ENCODE measurements at regions not wholly inside any gene's neighbourhood (a gene's known extent, or its start where the extent isn't known, plus 50 kb on each side); places are given as distances from the start of the nearest gene placed in this dataset.

- no peak overlapping the region for H4K8ac ChIP-seq (ENCODE audit: low read depth, low read length)
- H3K18ac ChIP-seq (ENCODE audit: low read length): no peak overlapping the region
- no peak overlapping the region for H2AK5ac ChIP-seq (ENCODE audit: low read depth, low read length)
- H3K27ac ChIP-seq (replicated peaks; ENCODE audit: low read length): no peak overlapping the region
- no peak overlapping the region for H2BK5ac ChIP-seq (ENCODE audit: low read length)
- no peak overlapping the region for H2BK120ac ChIP-seq (ENCODE audit: low read depth, low read length)
- H3K36me3 ChIP-seq (replicated peaks in 1 of 2; ENCODE audit: control insufficient read depth in 2 of 2, insufficient read depth in 2 of 2, low read length in 2 of 2): no peaks in the 10 kb centered on the region
- no peak overlapping the region for H3K9ac ChIP-seq (ENCODE audit: low read depth, low read length, poor library complexity)
- no peak overlapping the region for H2BK15ac ChIP-seq (ENCODE audit: low read length)
- H4K91ac ChIP-seq (ENCODE audit: low read depth, low read length, poor library complexity): no peak overlapping the region
- no peak overlapping the region for H3K4me3 ChIP-seq (ENCODE audit: low read length in 2 of 2)
- H2BK12ac ChIP-seq (ENCODE audit: low read length): no peak overlapping the region
- H3K14ac ChIP-seq (ENCODE audit: low read length): no peak overlapping the region
- H3K9me3 ChIP-seq (replicated peaks in 1 of 2; ENCODE audit: control insufficient read depth in 2 of 2, insufficient read depth in 1 of 2, low read depth in 1 of 2, low read length in 2 of 2): no peaks in the 10 kb centered on the region
- H3K27me3 ChIP-seq (ENCODE audit: control insufficient read depth in 3 of 3, insufficient read depth in 3 of 3, low read depth in 1 of 3, low read length in 3 of 3): peaks cover 0 to 15% (median 0%) of the 10 kb centered on the region in 3 experiments
- H3K4me1 ChIP-seq (ENCODE audit: control insufficient read depth in 2 of 2, insufficient read depth in 1 of 2, low read depth in 1 of 2, low read length in 2 of 2): no peaks in the 10 kb centered on the region
- no peak for DNase-seq (ENCODE audit: low spot score)
- no peak overlapping the region for H3K23ac ChIP-seq (ENCODE audit: low read depth, low read length, poor library complexity)
- no peak overlapping the region for H2AFZ ChIP-seq (ENCODE audit: low read length)
- no peak overlapping the region for H3K4me2 ChIP-seq (ENCODE audit: insufficient read depth, low read length, poor library complexity, severe bottlenecking)
- no CpG with 5 or more reads among the region's 2 CpGs for WGBS, 2 donors (ENCODE audit: extremely low coverage in 2 of 2, insufficient read length in 2 of 2, insufficient replicate concordance in 1 of 2)
- no peak overlapping the region for H3K4ac ChIP-seq (ENCODE audit: low read length)
- H3K79me1 ChIP-seq (ENCODE audit: low read depth, low read length): no peaks in the 10 kb centered on the region
Observed at GRCh38 chr18:43572163-43572562, 294.9 kb upstream of the SYT4 start.

GRCh38 chr18:43574974-43575373 lies 297.7 kb upstream of the SYT4 start:
- no peaks in the 10 kb centered on the region for H3K4me1 ChIP-seq (ENCODE audit: control insufficient read depth in 2 of 2, insufficient read depth in 1 of 2, low read depth in 1 of 2, low read length in 2 of 2)
- H2AFZ ChIP-seq (ENCODE audit: low read length): no peak overlapping the region
- H2AK5ac ChIP-seq (ENCODE audit: low read depth, low read length): no peak overlapping the region
- DNase-seq (ENCODE audit: low spot score): no peak
- no peak overlapping the region for H2BK15ac ChIP-seq (ENCODE audit: low read length)
- H3K4ac ChIP-seq (ENCODE audit: low read length): no peak overlapping the region
- H3K27me3 ChIP-seq (ENCODE audit: control insufficient read depth in 3 of 3, insufficient read depth in 3 of 3, low read depth in 1 of 3, low read length in 3 of 3): peaks cover 0 to 11% (median 0%) of the 10 kb centered on the region in 3 experiments
- H4K91ac ChIP-seq (ENCODE audit: low read depth, low read length, poor library complexity): no peak overlapping the region
- no peak overlapping the region for H3K9ac ChIP-seq (ENCODE audit: low read depth, low read length, poor library complexity)
- H3K9me3 ChIP-seq (replicated peaks in 1 of 2; ENCODE audit: control insufficient read depth in 2 of 2, insufficient read depth in 1 of 2, low read depth in 1 of 2, low read length in 2 of 2): no peaks in the 10 kb centered on the region
- no peak overlapping the region for H4K8ac ChIP-seq (ENCODE audit: low read depth, low read length)
- WGBS, 2 donors (ENCODE audit: extremely low coverage in 2 of 2, insufficient read length in 2 of 2, insufficient replicate concordance in 1 of 2): no CpG with 5 or more reads among the region's 3 CpGs
- H3K79me1 ChIP-seq (ENCODE audit: low read depth, low read length): no peaks in the 10 kb centered on the region
- no peak overlapping the region for H3K23ac ChIP-seq (ENCODE audit: low read depth, low read length, poor library complexity)
- no peaks in the 10 kb centered on the region for H3K36me3 ChIP-seq (replicated peaks in 1 of 2; ENCODE audit: control insufficient read depth in 2 of 2, insufficient read depth in 2 of 2, low read length in 2 of 2)
- H3K4me2 ChIP-seq (ENCODE audit: insufficient read depth, low read length, poor library complexity, severe bottlenecking): no peak overlapping the region
- no peak overlapping the region for H2BK120ac ChIP-seq (ENCODE audit: low read depth, low read length)
- H3K14ac ChIP-seq (ENCODE audit: low read length): no peak overlapping the region
- H2BK5ac ChIP-seq (ENCODE audit: low read length): no peak overlapping the region
- no peak overlapping the region for H3K4me3 ChIP-seq (ENCODE audit: low read length in 2 of 2)
- H3K27ac ChIP-seq (replicated peaks; ENCODE audit: low read length): no peak overlapping the region
- no peak overlapping the region for H3K18ac ChIP-seq (ENCODE audit: low read length)
- H2BK12ac ChIP-seq (ENCODE audit: low read length): no peak overlapping the region

- Histone ChIP-seq H3K4me3 (ENCODE audit: low read length in 2 of 2) (no peak overlapping the region), H4K91ac (ENCODE audit: low read depth, low read length, poor library complexity) (no peak overlapping the region), H3K36me3 (replicated peaks in 1 of 2; ENCODE audit: control insufficient read depth in 2 of 2, insufficient read depth in 2 of 2, low read length in 2 of 2) (no peaks in the 10 kb centered on the region), H2BK12ac (ENCODE audit: low read length) (no peak overlapping the region), H2AK5ac (ENCODE audit: low read depth, low read length) (no peak overlapping the region), H3K4me1 (ENCODE audit: control insufficient read depth in 2 of 2, insufficient read depth in 1 of 2, low read depth in 1 of 2, low read length in 2 of 2) (no peaks in the 10 kb centered on the region), H3K27ac (replicated peaks; ENCODE audit: low read length) (no peak overlapping the region), H2AFZ (ENCODE audit: low read length) (no peak overlapping the region), H2BK15ac (ENCODE audit: low read length) (no peak overlapping the region), H2BK120ac (ENCODE audit: low read depth, low read length) (no peak overlapping the region), H3K4ac (ENCODE audit: low read length) (no peak overlapping the region), H4K8ac (ENCODE audit: low read depth, low read length) (no peak overlapping the region), H3K18ac (ENCODE audit: low read length) (no peak overlapping the region), H3K23ac (ENCODE audit: low read depth, low read length, poor library complexity) (no peak overlapping the region), H3K9ac (ENCODE audit: low read depth, low read length, poor library complexity) (no peak overlapping the region), H3K14ac (ENCODE audit: low read length) (no peak overlapping the region), H3K79me1 (ENCODE audit: low read depth, low read length) (no peaks in the 10 kb centered on the region), H2BK5ac (ENCODE audit: low read length) (no peak overlapping the region), H3K4me2 (ENCODE audit: insufficient read depth, low read length, poor library complexity, severe bottlenecking) (no peak overlapping the region), H3K27me3 (ENCODE audit: control insufficient read depth in 3 of 3, insufficient read depth in 3 of 3, low read depth in 1 of 3, low read length in 3 of 3) (peaks cover 0 to 6% (median 0%) of the 10 kb centered on the region in 3 experiments), H3K9me3 (replicated peaks in 1 of 2; ENCODE audit: control insufficient read depth in 2 of 2, insufficient read depth in 1 of 2, low read depth in 1 of 2, low read length in 2 of 2) (no peaks in the 10 kb centered on the region)
- WGBS, 2 donors (ENCODE audit: extremely low coverage in 2 of 2, insufficient read length in 2 of 2, insufficient replicate concordance in 1 of 2): no CpG with 5 or more reads among the region's 1 CpG
- no peak for DNase-seq (ENCODE audit: low spot score)
Observed at GRCh38 chr18:43578211-43578610, 300.9 kb upstream of the SYT4 start.

GRCh38 chr18:43578706-43579105 lies 301.4 kb upstream of the SYT4 start:
- no peak overlapping the region for H3K14ac ChIP-seq (ENCODE audit: low read length)
- no peak overlapping the region for H2AK5ac ChIP-seq (ENCODE audit: low read depth, low read length)
- no peak overlapping the region for H3K23ac ChIP-seq (ENCODE audit: low read depth, low read length, poor library complexity)
- H3K18ac ChIP-seq (ENCODE audit: low read length): no peak overlapping the region
- H3K4me1 ChIP-seq (ENCODE audit: control insufficient read depth in 2 of 2, insufficient read depth in 1 of 2, low read depth in 1 of 2, low read length in 2 of 2): no peaks in the 10 kb centered on the region
- no peak overlapping the region for H2BK15ac ChIP-seq (ENCODE audit: low read length)
- H2AFZ ChIP-seq (ENCODE audit: low read length): no peak overlapping the region
- no peak overlapping the region for H3K4ac ChIP-seq (ENCODE audit: low read length)
- H2BK5ac ChIP-seq (ENCODE audit: low read length): no peak overlapping the region
- no peaks in the 10 kb centered on the region for H3K9me3 ChIP-seq (replicated peaks in 1 of 2; ENCODE audit: control insufficient read depth in 2 of 2, insufficient read depth in 1 of 2, low read depth in 1 of 2, low read length in 2 of 2)
- H3K4me3 ChIP-seq (ENCODE audit: low read length in 2 of 2): no peak overlapping the region
- no peak overlapping the region for H3K4me2 ChIP-seq (ENCODE audit: insufficient read depth, low read length, poor library complexity, severe bottlenecking)
- H3K36me3 ChIP-seq (replicated peaks in 1 of 2; ENCODE audit: control insufficient read depth in 2 of 2, insufficient read depth in 2 of 2, low read length in 2 of 2): no peaks in the 10 kb centered on the region
- no peak for DNase-seq (ENCODE audit: low spot score)
- H2BK12ac ChIP-seq (ENCODE audit: low read length): no peak overlapping the region
- H3K79me1 ChIP-seq (ENCODE audit: low read depth, low read length): no peaks in the 10 kb centered on the region
- no peak overlapping the region for H2BK120ac ChIP-seq (ENCODE audit: low read depth, low read length)
- no peak overlapping the region for H3K27ac ChIP-seq (replicated peaks; ENCODE audit: low read length)
- H3K27me3 ChIP-seq (ENCODE audit: control insufficient read depth in 3 of 3, insufficient read depth in 3 of 3, low read depth in 1 of 3, low read length in 3 of 3): peaks cover 0 to 6% (median 0%) of the 10 kb centered on the region in 3 experiments
- no peak overlapping the region for H4K8ac ChIP-seq (ENCODE audit: low read depth, low read length)
- WGBS, 2 donors (ENCODE audit: extremely low coverage in 2 of 2, insufficient read length in 2 of 2, insufficient replicate concordance in 1 of 2): no CpG with 5 or more reads among the region's 4 CpGs
- H3K9ac ChIP-seq (ENCODE audit: low read depth, low read length, poor library complexity): no peak overlapping the region
- H4K91ac ChIP-seq (ENCODE audit: low read depth, low read length, poor library complexity): no peak overlapping the region
